Activated CD4-positive, alpha-beta T cell treated with anti-CD3 and anti-CD28 coated beads, Interleukin-2, amount 50 U/mL, for 16 hours (primary cell): ENCODE measurements at regions not wholly inside any gene's neighbourhood (a gene's known extent, or its start where the extent isn't known, plus 50 kb on each side); places are given as distances from the start of the nearest gene placed in this dataset.
A peak's percentile ranks its signal among the peaks of the same experiment; 100 is the strongest.

Experiments
- DNase-seq: peaks from one replicate; pipeline ENCODE4 v3.0.0-alpha.2; 2020

GRCh38 chr17:62194401-62194800 is 129.3 kb upstream of the MED13 start:
- DNase-seq = no peak

GRCh38 chr17:62193249-62193648 is 128.2 kb upstream of the MED13 start:
- DNase-seq = no peak

GRCh38 chr17:62191390-62192361 is 126.6 kb upstream of the MED13 start:
- DNase-seq = no peak

- DNase-seq = no peak
Observed at GRCh38 chr17:62189377-62189776, 124.3 kb upstream of the MED13 start.

GRCh38 chr17:62188713-62189112 is 123.6 kb upstream of the MED13 start:
- no peak for DNase-seq

GRCh38 chr17:62187681-62188080 is 122.6 kb upstream of the MED13 start:
- DNase-seq = no peak

- no peak for DNase-seq
Observed at GRCh38 chr17:62186841-62187240, 121.8 kb upstream of the MED13 start.

GRCh38 chr17:62180772-62181171 is 115.7 kb upstream of the MED13 start:
- no peak for DNase-seq

GRCh38 chr17:62179525-62180161 is 114.6 kb upstream of the MED13 start:
- no peak for DNase-seq

- no peak for DNase-seq
Observed at GRCh38 chr17:62178579-62178978, 113.5 kb upstream of the MED13 start.

GRCh38 chr17:62172492-62173291 is 107.6 kb upstream of the MED13 start:
- no peak for DNase-seq

- DNase-seq = no peak
Observed at GRCh38 chr17:62167076-62167475, 102.0 kb upstream of the MED13 start.

GRCh38 chr17:62164747-62165722 is 100.0 kb upstream of the MED13 start:
- peak; percentile 16 for DNase-seq

GRCh38 chr17:62163847-62164246 is 98.8 kb upstream of the MED13 start:
- DNase-seq = no peak

GRCh38 chr17:62162898-62163297 is 97.8 kb upstream of the MED13 start:
- DNase-seq = no peak

GRCh38 chr17:62161405-62162148 is 96.5 kb upstream of the MED13 start:
- DNase-seq = no peak

- no peak for DNase-seq
Observed at GRCh38 chr17:62160816-62161215, 95.7 kb upstream of the MED13 start.

- DNase-seq = no peak
Observed at GRCh38 chr17:62159994-62160393, 94.9 kb upstream of the MED13 start.

- no peak for DNase-seq
Observed at GRCh38 chr17:62156949-62157348, 91.9 kb upstream of the MED13 start.

- DNase-seq = no peak
Observed at GRCh38 chr17:62154909-62155308, 89.8 kb upstream of the MED13 start.

GRCh38 chr17:62150471-62150870 is 85.4 kb upstream of the MED13 start:
- DNase-seq = no peak
